HG03571 (cell line): ENCODE measurements at regions not wholly inside any gene's neighbourhood (a gene's known extent, or its start where the extent isn't known, plus 50 kb on each side); places are given as distances from the start of the nearest gene placed in this dataset.
"Not testable (repeated sequence)": the region's sequence is repeated elsewhere in the genome, so short reads cannot be mapped to it uniquely, and the experiment has no call there.

Experiments
- ATAC-seq: cut with Tn5 transposase; IDR thresholded peaks from one replicate; pipeline ENCODE4 v1.9.1; 2021; ENCODE audit not compliant: unreplicated experiment

- ATAC-seq: no peak
Measured at GRCh38 chr7:124257638-124258308, 224.9 kb upstream of the TMEM229A start.

DNA sequence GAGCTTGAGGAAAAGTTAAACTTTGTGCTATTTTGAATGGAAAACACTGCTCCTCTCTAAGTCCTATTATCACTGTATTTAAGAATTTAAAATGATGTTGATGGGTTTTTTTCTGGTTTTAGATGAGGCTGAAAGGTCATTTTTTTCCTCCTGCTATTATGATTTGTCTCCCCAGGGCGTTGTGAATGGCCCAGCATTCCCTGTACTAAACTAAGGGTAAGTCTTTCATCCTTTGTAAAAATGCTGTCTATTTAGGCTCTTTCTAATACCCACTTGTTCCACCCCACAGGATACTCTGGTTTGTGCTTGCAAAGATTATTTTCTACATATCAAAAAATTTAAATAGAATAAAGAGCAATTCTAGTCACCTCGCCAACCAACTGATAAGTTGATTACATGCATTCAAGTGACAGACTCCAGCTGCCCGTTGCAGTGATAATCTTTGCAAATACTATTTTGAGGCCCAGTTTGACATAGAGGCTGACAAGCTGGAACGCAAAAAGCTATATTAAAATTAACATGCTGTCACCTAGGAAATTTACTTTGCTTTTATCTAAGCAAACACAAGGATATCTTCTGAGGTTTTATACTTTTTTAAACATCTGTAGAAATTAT is 222.3 kb upstream of the TMEM229A start:
- no peak for ATAC-seq

DNA sequence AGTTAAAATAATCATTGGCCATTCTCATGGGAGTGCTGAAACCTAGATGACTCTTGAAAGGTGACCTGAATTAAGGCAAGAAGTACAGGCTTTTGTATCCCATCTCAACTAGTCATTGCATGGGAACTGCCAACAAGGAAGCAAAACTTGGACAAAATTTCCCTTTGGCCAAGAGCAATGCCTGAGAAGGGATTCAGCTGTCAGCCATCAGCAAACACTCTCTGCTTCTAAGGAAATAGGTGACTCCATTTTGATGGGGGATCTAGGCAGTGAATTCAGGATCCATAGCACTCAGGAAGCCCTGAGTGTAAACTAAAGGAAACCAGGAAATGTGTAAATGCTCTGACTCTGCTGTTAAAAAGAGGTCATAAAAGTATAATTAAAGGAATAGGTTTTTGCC is 221.5 kb upstream of the TMEM229A start:
- ATAC-seq: no peak

GRCh38 chr7:124251636-124252035 is 218.8 kb upstream of the TMEM229A start:
- ATAC-seq: no peak

DNA sequence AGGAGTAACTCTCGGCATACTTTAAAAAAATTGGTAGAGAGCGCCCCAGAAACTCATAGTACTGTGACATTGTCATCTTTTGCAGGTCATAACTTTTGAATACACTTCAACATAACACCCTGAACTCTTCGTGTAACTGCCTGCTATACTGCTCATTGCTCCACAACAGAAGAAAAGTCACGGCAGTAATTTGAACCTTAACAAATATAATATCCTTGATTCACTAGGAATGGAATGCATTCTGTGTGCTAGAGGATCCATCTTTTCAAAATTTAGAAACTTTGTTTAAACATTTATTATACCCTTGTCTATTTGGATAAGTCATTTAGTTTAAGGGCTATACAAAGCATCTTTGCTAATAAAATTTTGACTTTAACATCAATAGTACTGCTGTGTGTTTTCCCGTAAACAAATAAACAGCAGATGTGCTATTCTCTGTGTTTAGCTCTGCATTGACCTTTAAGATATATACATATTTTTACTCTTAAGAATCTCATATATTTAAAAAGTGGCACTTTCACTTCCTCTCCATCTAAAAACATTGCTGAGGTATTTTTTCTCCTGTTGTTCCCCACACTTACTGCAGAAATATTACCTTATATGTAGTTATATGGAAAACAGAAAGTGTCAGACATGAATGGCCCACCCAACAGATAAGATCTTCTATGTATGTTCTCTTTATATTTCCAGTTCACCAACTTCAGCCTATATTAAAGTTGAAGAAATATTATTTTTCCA is 217.6 kb upstream of the TMEM229A start:
- ATAC-seq: no peak

DNA sequence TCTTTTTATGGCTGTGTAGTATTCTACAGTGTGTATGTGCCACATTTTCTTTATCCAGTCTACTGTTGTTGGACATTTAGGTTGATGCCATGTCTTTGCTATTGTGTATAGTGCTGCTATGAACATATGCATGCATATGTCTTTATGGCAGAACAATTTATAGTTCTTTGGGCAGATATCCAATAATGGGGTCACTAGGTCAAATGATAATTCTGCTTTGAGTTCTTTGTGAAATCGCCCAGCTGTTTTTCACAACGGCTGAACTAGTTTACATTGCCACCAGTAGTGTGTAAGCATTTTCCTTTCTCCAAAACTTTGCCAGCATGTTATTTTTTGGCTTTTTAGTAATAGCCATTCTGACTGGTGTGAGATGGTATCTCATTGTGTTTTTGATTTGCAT is 214.8 kb upstream of the TMEM229A start:
- no peak for ATAC-seq

DNA sequence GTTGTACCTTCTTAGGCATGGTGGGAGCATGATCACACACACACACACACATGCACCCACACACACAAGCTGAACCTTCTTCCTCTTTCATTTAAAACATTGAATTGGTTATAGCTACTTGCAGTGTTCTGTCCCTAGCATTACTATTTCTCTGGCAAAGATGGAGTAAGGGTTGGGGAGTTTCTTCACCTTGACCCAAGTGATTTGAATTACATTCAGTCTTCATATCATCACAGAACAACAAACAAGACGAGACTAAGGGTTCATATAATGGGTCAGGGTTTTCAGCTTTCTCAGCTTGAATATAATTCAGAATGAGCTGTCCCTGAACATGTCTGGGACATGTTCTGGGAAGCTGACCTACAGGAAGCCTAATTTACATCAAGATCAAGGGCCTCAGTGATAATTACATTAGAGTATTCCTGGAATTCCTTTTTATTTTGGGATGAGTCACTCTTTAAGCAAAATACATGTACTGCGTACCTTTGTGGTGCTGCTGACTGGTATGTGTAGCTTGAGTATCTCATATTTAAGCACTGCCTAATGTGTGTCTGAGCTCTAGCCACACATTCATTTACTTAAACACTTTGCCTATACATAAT is 213.5 kb upstream of the TMEM229A start:
- no peak for ATAC-seq

GRCh38 chr7:124244469-124244868 is 211.6 kb upstream of the TMEM229A start:
- ATAC-seq: not testable (repeated sequence)

DNA sequence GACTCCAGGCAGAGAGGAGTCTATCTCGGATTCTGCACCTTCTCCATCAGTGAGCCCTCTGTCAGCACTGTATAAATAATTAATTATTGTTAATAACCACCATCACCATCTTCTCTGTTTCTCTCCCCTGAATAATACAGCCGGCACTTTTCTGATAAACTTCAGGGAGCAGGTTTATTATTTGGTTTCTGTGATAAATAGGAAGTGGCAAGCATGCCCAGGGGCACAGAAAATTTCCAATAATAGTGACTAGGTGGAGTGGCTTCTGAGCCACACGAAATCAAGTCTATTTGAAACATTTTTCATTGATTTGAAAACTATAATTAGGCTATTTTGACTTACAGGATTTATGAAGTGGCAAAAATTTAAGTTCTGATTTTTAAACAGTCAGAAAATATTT is 186.8 kb upstream of the TMEM229A start:
- ATAC-seq: no peak

DNA sequence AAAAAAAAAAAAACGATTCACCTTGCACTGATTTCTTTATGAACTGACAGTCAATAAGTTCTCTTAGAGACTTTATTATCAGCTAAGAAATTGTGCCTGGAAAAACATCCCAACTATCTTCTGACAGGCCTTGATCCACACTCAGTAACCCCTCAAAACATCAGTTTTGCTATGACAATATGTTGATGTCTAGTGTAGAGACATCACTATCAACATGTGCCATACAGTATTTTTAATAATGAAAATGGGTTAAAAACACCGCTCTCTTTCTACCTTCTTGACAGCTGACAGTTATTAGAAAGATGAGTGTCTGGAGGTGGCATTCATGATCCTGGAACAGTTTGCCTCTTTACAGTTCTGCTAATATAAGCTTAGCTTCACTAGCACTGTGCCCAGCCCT is 175.8 kb upstream of the TMEM229A start:
- ATAC-seq: no peak

DNA sequence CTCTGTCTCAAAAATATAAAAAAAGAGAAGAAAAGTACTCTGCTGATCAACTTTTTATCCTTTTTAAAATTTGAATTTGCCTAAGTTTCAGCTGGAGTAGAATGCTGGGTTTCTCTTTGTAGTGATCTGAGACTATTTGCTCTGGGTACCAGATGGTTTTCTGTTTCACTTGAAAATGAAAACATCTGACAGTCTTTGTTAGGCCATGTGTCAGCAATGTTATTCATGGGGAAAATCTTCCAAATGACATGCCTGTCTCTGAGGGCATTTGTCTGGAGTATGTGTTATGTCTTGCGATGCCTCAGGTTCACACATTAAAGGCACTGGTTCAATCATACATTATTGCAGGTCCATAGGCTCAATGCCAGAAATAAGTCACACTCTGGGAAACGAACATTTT is 175.3 kb upstream of the TMEM229A start:
- no peak for ATAC-seq

DNA sequence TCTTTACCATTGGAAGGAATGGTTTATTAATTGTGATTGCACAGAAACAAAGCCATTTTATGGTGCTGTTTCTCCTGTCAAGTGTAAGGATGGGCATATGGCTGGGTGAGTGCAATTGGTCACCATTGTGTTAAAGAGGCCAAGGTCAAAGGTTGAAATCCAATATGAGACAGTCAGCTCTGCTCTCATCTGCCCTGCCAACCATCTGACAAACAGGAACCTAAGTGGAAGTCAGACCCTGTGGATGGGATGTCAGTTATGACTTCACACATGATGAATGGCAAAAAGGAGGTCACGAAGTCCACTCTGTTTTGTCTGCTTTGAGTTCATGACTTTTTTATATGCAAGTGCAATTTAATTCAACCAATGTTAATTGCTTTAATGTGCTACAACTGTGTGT is 172.7 kb upstream of the TMEM229A start:
- no peak for ATAC-seq

DNA sequence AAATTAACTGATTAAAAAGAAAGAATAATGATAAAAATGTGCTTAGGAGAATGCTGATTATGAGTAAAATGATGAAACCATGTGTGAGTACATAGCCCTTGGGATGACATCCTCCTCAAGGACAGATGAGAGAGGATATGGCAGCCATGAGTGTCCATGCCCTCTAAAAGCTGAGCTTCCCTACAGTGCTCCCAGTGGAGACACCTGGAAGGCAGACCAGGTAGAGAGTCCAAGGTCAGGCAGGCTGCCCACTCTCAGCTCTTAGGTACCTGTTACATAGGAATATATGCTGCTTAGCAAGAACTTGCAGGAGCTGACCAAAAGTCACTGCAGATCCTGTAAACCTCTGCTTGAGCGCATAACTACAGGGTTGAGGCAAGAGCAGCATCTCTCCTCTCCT is 169.7 kb upstream of the TMEM229A start:
- no peak for ATAC-seq

DNA sequence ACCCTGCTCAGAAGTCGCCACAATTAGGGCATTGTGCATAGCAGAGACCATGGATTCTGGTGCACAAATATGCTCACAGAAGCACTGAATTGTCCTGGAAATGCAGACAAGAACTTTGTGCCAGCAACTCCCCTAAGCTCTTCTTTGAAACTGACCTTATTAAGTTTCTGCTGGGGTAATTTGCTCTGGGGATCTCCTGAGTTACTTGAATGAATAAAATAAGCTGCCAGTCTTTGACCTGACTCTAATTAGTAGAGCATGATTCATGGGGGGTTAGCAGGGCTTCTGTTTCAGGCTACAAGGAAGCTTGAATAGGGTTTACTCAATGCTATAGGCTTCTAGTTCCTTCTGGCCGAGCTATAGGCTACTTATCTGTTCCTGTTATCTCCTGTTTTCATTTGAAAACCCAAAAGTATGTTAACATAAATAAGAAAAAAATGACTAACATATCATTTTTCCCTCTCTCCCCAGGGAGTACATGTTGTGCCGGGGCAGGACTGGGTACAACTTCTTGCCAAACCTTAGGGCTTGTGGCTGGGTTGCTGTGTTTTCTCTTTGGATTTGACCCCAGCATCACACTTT is 169.0 kb upstream of the TMEM229A start:
- no peak for ATAC-seq

GRCh38 chr7:124196519-124196918 is 163.7 kb upstream of the TMEM229A start:
- no peak for ATAC-seq

DNA sequence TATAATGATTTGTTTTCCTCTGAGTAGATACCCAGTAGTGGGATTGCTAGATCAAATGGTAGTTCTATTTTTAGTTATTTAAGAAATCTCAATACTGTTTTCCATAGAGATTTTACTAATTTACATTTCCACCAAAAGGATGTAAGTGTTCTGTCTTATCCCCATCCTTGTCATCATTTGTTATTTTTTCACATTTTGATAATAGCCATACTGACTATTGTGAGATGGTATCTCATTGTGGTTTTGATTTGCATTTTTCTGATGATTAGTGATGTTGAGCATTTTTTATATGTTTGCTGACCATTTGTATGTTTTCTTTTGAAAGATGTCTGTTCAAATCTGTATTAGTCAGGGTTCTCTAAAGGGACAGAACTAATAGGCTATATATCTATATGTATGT is 160.0 kb upstream of the TMEM229A start:
- no peak for ATAC-seq

- ATAC-seq: no peak
Measured at GRCh38 chr7:124191713-124192112, 158.8 kb upstream of the TMEM229A start.

DNA sequence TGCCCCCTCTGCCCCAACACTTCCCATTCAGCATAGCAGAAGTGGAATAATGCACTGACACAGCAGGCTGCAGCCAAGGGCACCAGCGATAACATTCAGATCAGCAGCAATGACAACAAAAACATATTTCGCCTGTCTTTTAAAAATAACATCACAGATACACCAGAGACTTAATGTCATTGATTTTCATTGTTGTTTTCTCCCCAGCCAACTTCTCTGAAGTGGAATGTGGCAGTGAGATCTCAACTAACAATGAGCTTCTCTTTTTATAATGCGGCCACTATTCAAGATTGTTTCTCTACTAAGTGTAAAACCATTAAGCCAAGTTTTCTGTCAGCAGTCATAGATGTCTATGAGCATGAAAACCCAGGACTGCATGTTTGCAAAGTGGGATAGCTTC is 158.2 kb upstream of the TMEM229A start:
- no peak for ATAC-seq

GRCh38 chr7:124188576-124188975 is 155.7 kb upstream of the TMEM229A start:
- ATAC-seq: no peak

- no peak for ATAC-seq
Measured at GRCh38 chr7:124187962-124188361, 155.1 kb upstream of the TMEM229A start.

GRCh38 chr7:124183649-124184048 is 150.8 kb upstream of the TMEM229A start:
- ATAC-seq: no peak

GRCh38 chr7:124179641-124180040 is 146.8 kb upstream of the TMEM229A start:
- no peak for ATAC-seq
